Effector memory CD8-positive, alpha-beta T cell (primary cell): ENCODE measurements at regions not wholly inside any gene's neighbourhood (a gene's known extent, or its start where the extent isn't known, plus 50 kb on each side); places are given as distances from the start of the nearest gene placed in this dataset.
"Not testable (repeated sequence)": the region's sequence is repeated elsewhere in the genome, so short reads cannot be mapped to it uniquely, and the experiment has no call there.

Source experiments
- ATAC-seq: fragments of 150-1000 bp; cut with Tn5 transposase; replicated peaks from 2 replicates; pipeline ENCODE4 v1.10.0; 2021; ENCODE audit warnings: mild to moderate bottlenecking, moderate library complexity
- DNase-seq, 3 experiments: peaks; one replicate each; pipeline ENCODE4 v3.0.0; 2021
- H3K27ac Mint-ChIP-seq, 2 donors: one replicate each; pipeline ENCODE4 v1.8.0; 2022; ENCODE audit warnings: mild to moderate bottlenecking in 2 of 2, mixed read lengths in 2 of 2, moderate library complexity in 2 of 2
- H3K27me3 Mint-ChIP-seq, 2 donors: one replicate each; pipeline ENCODE4 v1.8.0; 2022; ENCODE audit warnings: mixed read lengths in 2 of 2
- H3K36me3 Mint-ChIP-seq: one replicate; pipeline ENCODE4 v1.8.0; 2022; ENCODE audit warnings: mild to moderate bottlenecking, moderate library complexity, mixed read lengths; ENCODE audit not compliant: insufficient read depth
- H3K4me1 Mint-ChIP-seq, 2 donors: one replicate each; pipeline ENCODE4 v1.8.0; 2022; ENCODE audit warnings: low read depth in 2 of 2, mixed read lengths in 2 of 2
- H3K4me3 Mint-ChIP-seq, 2 donors: one replicate each; pipeline ENCODE4 v1.8.0; 2022; ENCODE audit warnings: mild to moderate bottlenecking in 2 of 2, mixed read lengths in 2 of 2, moderate library complexity in 2 of 2
- H3K9me3 Mint-ChIP-seq, 2 donors: one replicate each; pipeline ENCODE4 v1.8.0; 2022; ENCODE audit warnings: mixed read lengths in 2 of 2

- ATAC-seq, result no peak
- H3K36me3 Mint-ChIP-seq, result no peaks in the 10 kb centered on the region
- DNase-seq, result no peak
- H3K4me1 Mint-ChIP-seq, result no peaks in the 10 kb centered on the region
- H3K9me3 Mint-ChIP-seq, result no peaks in the 10 kb centered on the region
- no peak overlapping the region for H3K4me3 Mint-ChIP-seq
- no peaks in the 10 kb centered on the region for H3K27me3 Mint-ChIP-seq
- H3K27ac Mint-ChIP-seq, result no peak overlapping the region
Observed at GRCh38 chr2:47728551-47728950, 54.4 kb upstream of the MSH6 start.

DNA sequence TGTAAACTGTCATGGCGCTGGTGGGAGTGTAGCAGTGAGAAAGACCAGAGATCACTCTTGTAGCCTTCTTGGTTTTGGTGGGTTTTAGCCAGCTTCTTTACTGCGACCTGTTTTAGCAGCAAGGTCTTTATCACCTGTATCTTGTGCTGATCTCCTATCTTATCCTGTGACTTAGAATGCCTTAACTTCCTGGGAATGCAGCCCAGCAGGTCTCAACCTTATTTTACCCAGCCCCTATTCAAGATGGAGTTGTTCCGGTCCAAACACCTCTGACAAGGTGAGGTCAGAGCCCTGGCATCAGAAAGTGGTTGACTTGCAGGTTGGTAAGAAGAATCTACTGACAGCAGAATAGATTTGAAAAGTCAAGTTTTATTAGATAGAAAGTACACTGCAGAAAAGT, 55.0 kb upstream of the MSH6 start:
- H3K9me3 Mint-ChIP-seq, result no peaks in the 10 kb centered on the region
- DNase-seq (no peak), ATAC-seq (no peak)
- no peaks in the 10 kb centered on the region for H3K4me1 Mint-ChIP-seq
- no peaks in the 10 kb centered on the region for H3K36me3 Mint-ChIP-seq
- no peak overlapping the region for H3K27ac Mint-ChIP-seq
- no peak overlapping the region for H3K4me3 Mint-ChIP-seq
- no peaks in the 10 kb centered on the region for H3K27me3 Mint-ChIP-seq

- not testable (repeated sequence) for H3K4me1 Mint-ChIP-seq, H3K9me3 Mint-ChIP-seq, H3K4me3 Mint-ChIP-seq, H3K36me3 Mint-ChIP-seq, DNase-seq, ATAC-seq, H3K27ac Mint-ChIP-seq, H3K27me3 Mint-ChIP-seq
Observed at GRCh38 chr2:47726978-47727377, 56.0 kb upstream of the MSH6 start.

- H3K27ac Mint-ChIP-seq, result no peak overlapping the region
- H3K9me3 Mint-ChIP-seq, result no peaks in the 10 kb centered on the region
- H3K36me3 Mint-ChIP-seq, result no peaks in the 10 kb centered on the region
- ATAC-seq, result no peak
- no peaks in the 10 kb centered on the region for H3K27me3 Mint-ChIP-seq
- H3K4me3 Mint-ChIP-seq, result no peak overlapping the region
- DNase-seq, result no peak
- H3K4me1 Mint-ChIP-seq, result no peaks in the 10 kb centered on the region
Observed at GRCh38 chr2:47725808-47726207, 57.1 kb upstream of the MSH6 start.

DNA sequence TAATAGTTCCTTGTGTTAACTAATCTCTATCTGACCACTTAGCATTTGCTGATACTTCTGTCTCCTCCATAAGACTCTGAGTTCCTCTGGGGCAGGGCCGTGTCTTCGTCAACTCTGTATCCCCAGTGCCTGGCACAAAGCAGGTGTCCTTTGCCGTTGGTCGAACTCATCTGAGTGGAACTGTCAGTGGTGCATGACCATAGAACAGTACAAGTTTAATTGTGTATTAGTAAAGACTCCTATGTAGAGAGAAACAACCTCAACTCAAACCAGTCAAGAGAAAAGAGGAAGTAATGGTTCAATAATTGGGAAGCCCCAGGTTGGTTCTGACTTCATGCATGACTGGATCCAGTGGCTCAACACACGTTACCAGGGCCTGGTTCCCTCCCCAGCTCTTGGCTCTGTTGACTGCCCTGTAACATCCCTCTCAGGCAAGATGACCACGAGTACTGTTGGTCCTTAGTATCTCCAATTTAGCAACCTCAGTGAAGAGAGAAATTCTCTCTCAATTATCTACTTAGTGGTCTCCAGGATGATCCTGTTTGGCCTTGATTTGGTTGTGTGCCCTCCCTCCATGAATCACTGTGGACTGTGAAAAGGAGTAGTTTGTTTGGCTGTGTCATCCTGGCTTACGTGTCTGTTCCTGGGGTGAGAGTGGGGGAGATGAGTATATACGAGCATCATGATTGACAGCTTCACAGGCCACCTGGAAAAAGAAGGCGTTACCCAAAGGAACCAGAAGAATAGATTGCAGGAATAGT, 58.5 kb upstream of the MSH6 start:
- Mint-ChIP-seq H3K4me3 (no peak overlapping the region), H3K9me3 (no peaks in the 10 kb centered on the region), H3K36me3 (no peaks in the 10 kb centered on the region), H3K4me1 (no peaks in the 10 kb centered on the region), H3K27me3 (no peaks in the 10 kb centered on the region), H3K27ac (no peak overlapping the region)
- DNase-seq (no peak), ATAC-seq (peak; percentile 69)

GRCh38 chr2:47721296-47721695, 61.6 kb upstream of the MSH6 start:
- H3K27me3 Mint-ChIP-seq, result no peaks in the 10 kb centered on the region
- peaks cover 2 to 8% of the 10 kb centered on the region in 2 donors for H3K4me1 Mint-ChIP-seq
- ATAC-seq (no peak), DNase-seq (no peak)
- no peak overlapping the region for H3K4me3 Mint-ChIP-seq
- H3K27ac Mint-ChIP-seq, result no peak overlapping the region
- no peaks in the 10 kb centered on the region for H3K9me3 Mint-ChIP-seq
- H3K36me3 Mint-ChIP-seq, result no peaks in the 10 kb centered on the region

DNA sequence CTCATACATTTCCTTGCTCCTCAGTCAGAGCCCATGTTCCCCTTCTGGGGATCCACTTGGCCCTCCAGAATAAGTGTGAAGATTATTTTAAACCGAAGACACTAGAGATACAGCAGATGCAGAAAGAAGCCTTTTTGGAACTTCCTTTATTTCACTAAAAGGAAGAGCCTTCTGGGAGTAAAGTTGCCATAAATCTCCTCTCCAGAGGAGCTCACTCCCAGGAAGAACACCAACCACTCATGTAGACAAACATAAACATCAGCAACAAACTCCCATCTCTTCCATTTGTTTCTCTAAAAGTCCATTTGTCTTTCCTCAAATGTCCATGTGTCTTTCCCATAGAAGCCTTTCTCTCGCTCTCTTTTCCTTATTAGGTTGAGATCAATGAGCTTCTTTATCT, 62.4 kb upstream of the MSH6 start:
- Mint-ChIP-seq H3K27ac (no peak overlapping the region), H3K4me3 (no peak overlapping the region), H3K36me3 (no peaks in the 10 kb centered on the region), H3K9me3 (no peaks in the 10 kb centered on the region), H3K27me3 (no peaks in the 10 kb centered on the region), H3K4me1 (peaks cover 2 to 8% of the 10 kb centered on the region in 2 donors)
- DNase-seq (no peak), ATAC-seq (no peak)

DNA sequence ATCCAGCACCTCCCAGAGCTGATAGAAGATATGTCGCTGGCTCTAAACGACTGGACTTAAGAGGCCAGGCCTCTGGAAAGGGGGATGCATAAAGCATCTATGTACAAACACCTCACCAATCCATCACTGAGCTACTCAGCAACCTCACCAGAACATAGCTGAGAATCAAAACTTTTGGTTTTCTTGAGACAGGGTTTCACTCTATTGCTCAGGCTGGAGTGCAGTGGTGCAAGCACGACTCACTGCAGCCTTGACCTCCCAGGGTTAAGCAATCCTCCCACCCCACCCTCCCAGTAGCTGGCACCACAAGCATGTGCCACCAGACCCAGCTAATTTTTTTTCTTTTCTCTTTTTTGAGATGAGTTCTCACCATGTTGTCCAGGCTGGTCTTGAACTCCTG, 62.9 kb upstream of the MSH6 start:
- H3K27ac Mint-ChIP-seq, result no peak overlapping the region
- H3K4me1 Mint-ChIP-seq, result peaks cover 2 to 8% of the 10 kb centered on the region in 2 donors
- H3K27me3 Mint-ChIP-seq, result no peaks in the 10 kb centered on the region
- no peaks in the 10 kb centered on the region for H3K9me3 Mint-ChIP-seq
- ATAC-seq (no peak), DNase-seq (no peak)
- no peaks in the 10 kb centered on the region for H3K36me3 Mint-ChIP-seq
- no peak overlapping the region for H3K4me3 Mint-ChIP-seq

- Mint-ChIP-seq H3K4me3 (no peak overlapping the region), H3K4me1 (peaks cover 2 to 8% of the 10 kb centered on the region in 2 donors), H3K27me3 (no peaks in the 10 kb centered on the region), H3K9me3 (no peaks in the 10 kb centered on the region), H3K27ac (peak overlapping the region in 1 of 2 donors; percentile 70), H3K36me3 (no peaks in the 10 kb centered on the region)
- ATAC-seq, result no peak
- DNase-seq, result no peak
Observed at GRCh38 chr2:47719099-47719498, 63.8 kb upstream of the MSH6 start.

DNA sequence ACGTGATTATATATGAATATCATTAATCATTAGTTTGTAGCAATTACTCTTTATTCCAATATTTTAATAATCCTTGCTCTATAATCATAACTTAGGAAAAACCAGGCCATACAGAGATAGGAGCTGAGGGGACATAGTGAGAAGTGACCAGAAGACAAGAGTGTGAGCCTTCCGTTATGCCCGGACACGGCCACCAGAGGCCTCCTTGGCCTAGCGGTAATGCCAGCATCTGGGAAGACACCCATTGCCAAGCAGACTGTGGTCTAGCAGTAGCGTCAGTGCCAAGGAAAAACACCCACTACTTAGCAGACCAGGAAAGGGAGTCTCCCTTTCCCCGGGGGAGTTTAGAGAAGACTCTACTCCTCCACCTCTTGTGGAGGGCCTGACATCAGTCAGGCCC, 66.6 kb upstream of the MSH6 start:
- ATAC-seq, DNase-seq, H3K27me3 Mint-ChIP-seq, H3K4me3 Mint-ChIP-seq, H3K36me3 Mint-ChIP-seq, H3K4me1 Mint-ChIP-seq, H3K27ac Mint-ChIP-seq, H3K9me3 Mint-ChIP-seq: not testable (repeated sequence)

- ATAC-seq (no peak), DNase-seq (no peak)
- H3K27ac Mint-ChIP-seq, result no peak overlapping the region
- no peaks in the 10 kb centered on the region for H3K27me3 Mint-ChIP-seq
- no peaks in the 10 kb centered on the region for H3K9me3 Mint-ChIP-seq
- no peak overlapping the region for H3K4me3 Mint-ChIP-seq
- H3K36me3 Mint-ChIP-seq, result no peaks in the 10 kb centered on the region
- peaks cover 2 to 8% of the 10 kb centered on the region in 2 donors for H3K4me1 Mint-ChIP-seq
Observed at GRCh38 chr2:47715552-47715951, 67.4 kb upstream of the MSH6 start.

- DNase-seq, result no peak
- ATAC-seq, result no peak
- Mint-ChIP-seq H3K4me3 (no peak overlapping the region), H3K4me1 (no peaks in the 10 kb centered on the region), H3K27me3 (peaks cover under 1 to 12% of the 10 kb centered on the region in 2 donors), H3K27ac (no peak overlapping the region), H3K36me3 (no peaks in the 10 kb centered on the region), H3K9me3 (no peaks in the 10 kb centered on the region)
Observed at GRCh38 chr2:47708801-47709499, 74.0 kb upstream of the MSH6 start.

- Mint-ChIP-seq H3K9me3 (no peaks in the 10 kb centered on the region), H3K27ac (no peak overlapping the region), H3K36me3 (no peaks in the 10 kb centered on the region), H3K4me1 (no peaks in the 10 kb centered on the region), H3K4me3 (no peak overlapping the region), H3K27me3 (peaks cover 7 to 19% of the 10 kb centered on the region in 2 donors)
- ATAC-seq (no peak), DNase-seq (no peak)
Observed at GRCh38 chr2:47704287-47704686, 78.7 kb upstream of the MSH6 start.

DNA sequence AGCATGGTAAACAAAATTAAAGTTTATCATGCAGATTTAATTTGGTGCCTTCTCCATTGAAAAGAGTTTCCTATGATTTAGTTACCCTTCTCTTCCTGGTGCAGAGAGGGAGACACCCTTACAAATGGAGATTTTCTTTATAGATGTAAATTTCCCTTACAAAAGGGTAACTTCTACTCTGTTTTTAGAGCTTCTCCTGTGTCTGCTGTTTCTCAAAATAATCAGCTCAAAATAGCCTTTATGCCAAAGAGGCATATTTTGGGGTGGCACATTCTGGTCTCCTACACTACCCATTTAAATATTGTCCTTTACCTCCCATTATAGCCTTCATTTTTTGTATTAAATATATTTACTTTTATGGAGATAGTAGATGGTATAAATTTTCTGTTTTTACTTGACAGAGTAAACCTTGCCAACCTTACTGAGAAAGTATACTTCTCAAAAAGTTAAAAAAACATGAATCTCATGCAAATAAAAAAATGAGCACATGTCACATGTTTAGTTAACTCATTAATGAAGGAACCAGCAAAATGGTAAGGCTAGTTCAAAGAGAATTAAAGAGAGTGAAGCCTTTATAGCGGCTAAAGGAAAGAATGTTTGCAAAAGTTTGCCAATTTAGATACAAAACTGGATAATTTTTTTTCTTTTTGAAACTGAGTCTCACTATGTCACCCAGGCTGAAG, 83.3 kb upstream of the MSH6 start:
- DNase-seq (no peak), ATAC-seq (no peak)
- H3K4me1 Mint-ChIP-seq, result no peaks in the 10 kb centered on the region
- H3K36me3 Mint-ChIP-seq, result no peaks in the 10 kb centered on the region
- H3K27me3 Mint-ChIP-seq, result peaks cover 28 to 34% of the 10 kb centered on the region in 2 donors
- H3K9me3 Mint-ChIP-seq, result no peaks in the 10 kb centered on the region
- H3K4me3 Mint-ChIP-seq, result no peak overlapping the region
- H3K27ac Mint-ChIP-seq, result no peak overlapping the region
